Tibial artery (tissue), 4 donors: ENCODE measurements at regions not wholly inside any gene's neighbourhood (a gene's known extent, or its start where the extent isn't known, plus 50 kb on each side); places are given as distances from the start of the nearest gene placed in this dataset.

Source experiments
- DNase-seq, 2 donors: peaks; one replicate each; pipeline ENCODE4 v3.0.0-alpha.2; 2019
- H3K27ac ChIP-seq, 2 donors: fragments of 200-600 bp; sonication (generic) in 1 of 2; 1 replicate in 1 of 2; 2 replicates in 1 of 2; pipeline ENCODE4 v1.5.1; 2018 to 2019; ENCODE audit warnings: mild to moderate bottlenecking in 1 of 2
- H3K27me3 ChIP-seq, 2 donors: fragments of 200-600 bp; sonication (generic) in 1 of 2; one replicate each; pipeline versions ENCODE4 v1.5.1 to v1.6.0; 2016 to 2019
- H3K36me3 ChIP-seq, 3 donors: fragments of 200-600 bp; sonication (generic) in 2 of 3; one replicate each; pipeline ENCODE4 v1.5.1; 2016 to 2019; ENCODE audit warnings: mild to moderate bottlenecking in 2 of 3
- H3K4me1 ChIP-seq, 4 donors: fragments of 200-600 bp; sonication (generic) in 2 of 4; 1 replicate in 3 of 4; 2 replicates in 1 of 4; pipeline ENCODE4 v1.5.1; 2016 to 2019
- H3K4me3 ChIP-seq, 2 donors: fragments of 200-600 bp; sonication (generic) in 1 of 2; 1 replicate in 1 of 2; 2 replicates in 1 of 2; pipeline ENCODE4 v1.5.1; 2018 to 2019; ENCODE audit warnings: mild to moderate bottlenecking in 2 of 2
- H3K9me3 ChIP-seq, 3 donors: fragments of 200-600 bp; sonication (generic) in 1 of 3; one replicate each; pipeline ENCODE4 v1.5.1; 2016 to 2019
- CTCF ChIP-seq, 2 experiments: fragments of 200-600 bp in 1 of 2; fragments of 450-650 bp in 1 of 2; IDR thresholded peaks; one replicate each; pipeline ENCODE4 v1.5.1; 2017 to 2019; ENCODE audit warnings: antibody characterized with exemption in 2 of 2, mild to moderate bottlenecking in 1 of 2, moderate library complexity in 1 of 2
- intact Hi-C: fragments of 100-400 bp; cut with DNase I; formaldehyde crosslinking; loops from one replicate; pipeline ENCODE4 v1.15.0; 2023; ENCODE audit warnings: low total_unique reads

GRCh38 chr11:45458269-45458668 is 172.1 kb upstream of the SYT13 start:
- no peak overlapping the region for H3K4me3 ChIP-seq
- no peak for DNase-seq
- intact Hi-C loops, result no loop called here
- peaks cover 0 to 27% of the 10 kb centered on the region in 2 donors for H3K27me3 ChIP-seq
- no peaks in the 10 kb centered on the region for H3K36me3 ChIP-seq
- TF ChIP-seq CTCF (IDR thresholded peaks at IDR 0.05), result no peak
- no peaks in the 10 kb centered on the region for H3K4me1 ChIP-seq
- H3K9me3 ChIP-seq, result peaks cover 0 to 6% (median 0%) of the 10 kb centered on the region in 3 donors
- no peak overlapping the region for H3K27ac ChIP-seq

- H3K27me3 ChIP-seq, result peaks cover 0 to 27% of the 10 kb centered on the region in 2 donors
- no peaks in the 10 kb centered on the region for H3K36me3 ChIP-seq
- peaks cover 0 to 6% (median 0%) of the 10 kb centered on the region in 3 donors for H3K9me3 ChIP-seq
- DNase-seq, result no peak
- H3K4me3 ChIP-seq, result no peak overlapping the region
- H3K4me1 ChIP-seq, result no peaks in the 10 kb centered on the region
- intact Hi-C loops, result no loop called here
- no peak for TF ChIP-seq CTCF (IDR thresholded peaks at IDR 0.05)
- no peak overlapping the region for H3K27ac ChIP-seq
These were observed 171.5 kb upstream of the SYT13 start for GRCh38 chr11:45457649-45458048.

- no peaks in the 10 kb centered on the region for H3K36me3 ChIP-seq
- no peak overlapping the region for H3K27ac ChIP-seq
- no peaks in the 10 kb centered on the region for H3K4me1 ChIP-seq
- no peak for TF ChIP-seq CTCF (IDR thresholded peaks at IDR 0.05)
- intact Hi-C loops, result no loop called here
- H3K27me3 ChIP-seq, result peaks cover 0 to 23% of the 10 kb centered on the region in 2 donors
- H3K4me3 ChIP-seq, result no peak overlapping the region
- no peak for DNase-seq
- H3K9me3 ChIP-seq, result peaks cover 0 to 6% (median 0%) of the 10 kb centered on the region in 3 donors
These were observed 170.5 kb upstream of the SYT13 start for GRCh38 chr11:45456686-45457085.

- peaks cover 0 to 6% (median 0%) of the 10 kb centered on the region in 3 donors for H3K9me3 ChIP-seq
- H3K36me3 ChIP-seq, result no peaks in the 10 kb centered on the region
- H3K27ac ChIP-seq, result no peak overlapping the region
- H3K4me1 ChIP-seq, result peaks cover 0 to 2% (median 0%) of the 10 kb centered on the region in 4 donors
- TF ChIP-seq CTCF (IDR thresholded peaks at IDR 0.05), result no peak
- H3K4me3 ChIP-seq, result no peak overlapping the region
- no peak for DNase-seq
- peaks cover 0 to 16% of the 10 kb centered on the region in 2 donors for H3K27me3 ChIP-seq
- intact Hi-C loops, result no loop called here
These were observed 169.4 kb upstream of the SYT13 start for GRCh38 chr11:45455536-45455935.

- no peak for TF ChIP-seq CTCF (IDR thresholded peaks at IDR 0.05)
- Histone ChIP-seq H3K4me3 (no peak overlapping the region), H3K4me1 (peaks cover 0 to 7% (median 3%) of the 10 kb centered on the region in 4 donors), H3K9me3 (peaks cover 0 to 6% (median 0%) of the 10 kb centered on the region in 3 donors), H3K27ac (no peak overlapping the region), H3K27me3 (peaks cover 0 to 15% of the 10 kb centered on the region in 2 donors), H3K36me3 (no peaks in the 10 kb centered on the region)
- intact Hi-C loops, result no loop called here
- no peak for DNase-seq
These were observed 168.8 kb upstream of the SYT13 start for GRCh38 chr11:45454917-45455401.

GRCh38 chr11:45453721-45454120 is 167.6 kb upstream of the SYT13 start:
- TF ChIP-seq CTCF (IDR thresholded peaks at IDR 0.05), result no peak
- H3K4me3 ChIP-seq, result no peak overlapping the region
- no peak for DNase-seq
- H3K27me3 ChIP-seq, result peaks cover 0 to 15% of the 10 kb centered on the region in 2 donors
- H3K4me1 ChIP-seq, result peaks cover 0 to 20% (median 6%) of the 10 kb centered on the region in 4 donors
- intact Hi-C loops, result no loop called here
- peaks cover 0 to 6% (median 0%) of the 10 kb centered on the region in 3 donors for H3K9me3 ChIP-seq
- no peaks in the 10 kb centered on the region for H3K36me3 ChIP-seq
- H3K27ac ChIP-seq, result no peak overlapping the region
